GM23338 (cell line): ENCODE measurements at regions not wholly inside any gene's neighbourhood (a gene's known extent, or its start where the extent isn't known, plus 50 kb on each side); places are given as distances from the start of the nearest gene placed in this dataset.

Experiments
- ATAC-seq: fragments of 200-7000 bp; cut with Tn5 transposase; 3 replicates; pipeline ENCODE4 v1.9.1; 2020
- DNase-seq: peaks from one replicate; pipeline ENCODE4 v3.0.0-alpha.2; 2015; ENCODE audit warnings: low spot score
- H2AFZ ChIP-seq: fragments of 200-600 bp; sonication (generic); 2 replicates; pipeline ENCODE4 v1.8.0; 2016; ENCODE audit warnings: antibody characterized with exemption, mild to moderate bottlenecking, moderate library complexity
- H3F3A ChIP-seq: fragments of 200-600 bp; sonication (generic); replicated peaks from 2 replicates; pipeline ENCODE4 v1.8.0; 2017; ENCODE audit warnings: antibody characterized with exemption, mixed run types, low read depth
- H3K27ac ChIP-seq: fragments of 200-600 bp; sonication (generic); 2 replicates; pipeline ENCODE4 v1.6.1; 2016; ENCODE audit warnings: low read depth
- H3K27me3 ChIP-seq: fragments of 200-600 bp; sonication (generic); 2 replicates; pipeline ENCODE4 v1.8.0; 2016; ENCODE audit warnings: mild to moderate bottlenecking, mixed run types, moderate library complexity; ENCODE audit not compliant: insufficient read depth
- H3K36me3 ChIP-seq: fragments of 200-600 bp; sonication (generic); 2 replicates; pipeline ENCODE4 v1.8.0; 2016; ENCODE audit warnings: mild to moderate bottlenecking; ENCODE audit not compliant: insufficient read depth
- H3K4me1 ChIP-seq: fragments of 200-600 bp; sonication (generic); 2 replicates; pipeline ENCODE4 v1.8.0; 2016; ENCODE audit warnings: mild to moderate bottlenecking, moderate library complexity; ENCODE audit not compliant: insufficient read depth
- H3K4me2 ChIP-seq: fragments of 200-600 bp; sonication (generic); 2 replicates; pipeline ENCODE4 v1.7.1; 2017; ENCODE audit warnings: mixed run types
- H3K4me3 ChIP-seq: fragments of 200-600 bp; sonication (generic); 2 replicates; pipeline ENCODE4 v1.6.1; 2016; ENCODE audit warnings: mixed run types
- H3K79me2 ChIP-seq: fragments of 200-600 bp; sonication (generic); replicated peaks from 2 replicates; pipeline ENCODE4 v1.8.0; 2017; ENCODE audit warnings: mild to moderate bottlenecking; ENCODE audit not compliant: insufficient read depth
- H3K9me2 ChIP-seq: fragments of 200-600 bp; sonication (generic); 2 replicates; pipeline ENCODE4 v1.8.0; 2017; ENCODE audit not compliant: insufficient read depth
- H4K20me1 ChIP-seq: fragments of 200-600 bp; sonication (generic); replicated peaks from 2 replicates; pipeline ENCODE4 v1.8.0; 2017; ENCODE audit warnings: mild to moderate bottlenecking; ENCODE audit not compliant: insufficient read depth
- H3K27ac Mint-ChIP-seq: 2 replicates; pipeline ENCODE4 v1.8.0; 2020; ENCODE audit warnings: inconsistent platforms, mild to moderate bottlenecking, moderate library complexity, mixed read lengths
- H3K27me3 Mint-ChIP-seq: 3 replicates; pipeline ENCODE4 v1.8.0; 2022; ENCODE audit warnings: low read depth, mild to moderate bottlenecking, moderate library complexity, mixed read lengths, inconsistent platforms; ENCODE audit not compliant: insufficient read depth, poor library complexity
- H3K36me3 Mint-ChIP-seq: 3 replicates; pipeline ENCODE4 v1.8.0; 2021; ENCODE audit warnings: low read depth, mild to moderate bottlenecking, inconsistent platforms, moderate library complexity, mixed read lengths
- H3K4me1 Mint-ChIP-seq: 3 replicates; pipeline ENCODE4 v1.8.0; 2020; ENCODE audit warnings: mild to moderate bottlenecking, inconsistent platforms, mixed read lengths
- H3K4me3 Mint-ChIP-seq: 3 replicates; pipeline ENCODE4 v1.8.0; 2021; ENCODE audit warnings: moderate library complexity, mild to moderate bottlenecking, inconsistent platforms, mixed read lengths
- H3K9me3 Mint-ChIP-seq: 3 replicates; pipeline ENCODE4 v1.8.0; 2020; ENCODE audit warnings: moderate library complexity, mild to moderate bottlenecking, inconsistent platforms, mixed read lengths
- CREB1 ChIP-seq: fragments of 250-450 bp; sonication (Bioruptor Pico); IDR thresholded peaks from 2 replicates; pipeline ENCODE4 v1.5.0; 2020; ENCODE audit warnings: low read depth, mild to moderate bottlenecking, moderate library complexity
- CTCF ChIP-seq, 2 experiments: fragments of 200-600 bp in 1 of 2; sonication (generic) in 1 of 2; conservative IDR thresholded peaks; 2 replicates each; pipeline versions ENCODE4 v1.5.1 to v1.6.1; 2016 to 2017; ENCODE audit warnings: antibody characterized with exemption in 2 of 2, low read depth in 2 of 2, mild to moderate bottlenecking in 2 of 2, moderate library complexity in 1 of 2
- ETS1 ChIP-seq: IDR thresholded peaks from 2 replicates; pipeline ENCODE4 v1.6.1; 2016; ENCODE audit warnings: antibody characterized with exemption
- EZH2 ChIP-seq: fragments of 200-600 bp; sonication (generic); IDR thresholded peaks from one replicate; pipeline ENCODE4 v1.8.0; 2017; ENCODE audit warnings: antibody characterized with exemption, mild to moderate bottlenecking, low read depth; ENCODE audit not compliant: unreplicated experiment
- EZH2phosphoT487 ChIP-seq: fragments of 200-600 bp; sonication (generic); IDR thresholded peaks from one replicate; pipeline ENCODE4 v1.8.1; 2018; ENCODE audit warnings: antibody characterized with exemption; ENCODE audit not compliant: unreplicated experiment
- JUNB ChIP-seq: IDR thresholded peaks from one replicate; pipeline ENCODE4 v1.6.1; 2016; ENCODE audit warnings: antibody characterized with exemption; ENCODE audit not compliant: unreplicated experiment
- NANOG ChIP-seq: IDR thresholded peaks from 2 replicates; pipeline ENCODE4 v1.6.1; 2016; ENCODE audit warnings: antibody characterized with exemption, borderline replicate concordance
- POLR2AphosphoS5 ChIP-seq: IDR thresholded peaks from 2 replicates; pipeline ENCODE4 v1.6.1; 2016; ENCODE audit warnings: antibody characterized with exemption, low read depth
- REST ChIP-seq: IDR thresholded peaks from one replicate; pipeline ENCODE4 v1.6.1; 2018; ENCODE audit warnings: antibody characterized with exemption; ENCODE audit not compliant: unreplicated experiment
- STAT1 ChIP-seq: IDR thresholded peaks from one replicate; pipeline ENCODE4 v1.6.1; 2016; ENCODE audit warnings: antibody characterized with exemption; ENCODE audit not compliant: unreplicated experiment
- ZNF114 ChIP-seq: fragments of 250-450 bp; sonication (Bioruptor Pico); IDR thresholded peaks from 2 replicates; pipeline ENCODE4 v1.5.0; 2020; ENCODE audit warnings: mild to moderate bottlenecking, moderate library complexity
- ZNF331 ChIP-seq: fragments of 250-450 bp; sonication (Bioruptor Pico); IDR thresholded peaks from 2 replicates; pipeline ENCODE4 v1.5.0; 2020; ENCODE audit warnings: low read depth, mild to moderate bottlenecking, moderate library complexity
- ZNF462 ChIP-seq: fragments of 250-450 bp; sonication (Bioruptor Pico); IDR thresholded peaks from 2 replicates; pipeline ENCODE4 v1.5.0; 2020; ENCODE audit warnings: mild to moderate bottlenecking, moderate library complexity

- peaks cover 18% of the 10 kb centered on the region; the same call in 2 of the 3 replicates for H3K4me1 Mint-ChIP-seq
Observed at GRCh38 chr5:161190086-161190485, 338.1 kb upstream of the ATP10B start.

More at GRCh38 chr5:161190086-161190485, 338.1 kb upstream of the ATP10B start:
- Histone ChIP-seq H3F3A (no peaks in the 10 kb centered on the region), H2AFZ (peak overlapping the region; percentile 95; the same call in 1 of the 2 replicates), H3K27me3 (no peaks in the 10 kb centered on the region), H3K4me1 (peaks cover 20% of the 10 kb centered on the region), H3K27ac (no peak overlapping the region), H3K79me2 (no peaks in the 10 kb centered on the region), H3K4me3 (no peak overlapping the region), H3K36me3 (no peaks in the 10 kb centered on the region), H3K9me2 (peaks cover 2% of the 10 kb centered on the region; the same call in 1 of the 2 replicates), H3K4me2 (0 out of 2 replicates have a peak overlapping the region, but pooled peaks have one; percentile 8), H4K20me1 (no peaks in the 10 kb centered on the region)
- no peaks in the 10 kb centered on the region for H3K36me3 Mint-ChIP-seq
- no peaks in the 10 kb centered on the region for H3K9me3 Mint-ChIP-seq
- ATAC-seq (no peak), DNase-seq (no peak)
- H3K4me3 Mint-ChIP-seq = no peak overlapping the region
- TF ChIP-seq EZH2 (no peak), REST (no peak), EZH2phosphoT487 (no peak), CTCF (conservative IDR thresholded peaks at IDR 0.05; ENCODE audit: low read depth in 2 of 2) (no peak), POLR2AphosphoS5 (no peak), ZNF331 (CRISPR knock-in tag) (no peak), ZNF114 (no peak), JUNB (no peak), ETS1 (no peak), STAT1 (no peak), CREB1 (CRISPR knock-in tag) (no peak), ZNF462 (no peak), NANOG (no peak)
- no peak overlapping the region for H3K27ac Mint-ChIP-seq
- H3K27me3 Mint-ChIP-seq = no peaks in the 10 kb centered on the region
